M059J (cell line): ENCODE measurements at regions not wholly inside any gene's neighbourhood (a gene's known extent, or its start where the extent isn't known, plus 50 kb on each side); places are given as distances from the start of the nearest gene placed in this dataset.

Experiments
- DNase-seq: peaks from one replicate; pipeline ENCODE4 v3.0.0-alpha.2; 2012; ENCODE audit warnings: low read depth

DNA sequence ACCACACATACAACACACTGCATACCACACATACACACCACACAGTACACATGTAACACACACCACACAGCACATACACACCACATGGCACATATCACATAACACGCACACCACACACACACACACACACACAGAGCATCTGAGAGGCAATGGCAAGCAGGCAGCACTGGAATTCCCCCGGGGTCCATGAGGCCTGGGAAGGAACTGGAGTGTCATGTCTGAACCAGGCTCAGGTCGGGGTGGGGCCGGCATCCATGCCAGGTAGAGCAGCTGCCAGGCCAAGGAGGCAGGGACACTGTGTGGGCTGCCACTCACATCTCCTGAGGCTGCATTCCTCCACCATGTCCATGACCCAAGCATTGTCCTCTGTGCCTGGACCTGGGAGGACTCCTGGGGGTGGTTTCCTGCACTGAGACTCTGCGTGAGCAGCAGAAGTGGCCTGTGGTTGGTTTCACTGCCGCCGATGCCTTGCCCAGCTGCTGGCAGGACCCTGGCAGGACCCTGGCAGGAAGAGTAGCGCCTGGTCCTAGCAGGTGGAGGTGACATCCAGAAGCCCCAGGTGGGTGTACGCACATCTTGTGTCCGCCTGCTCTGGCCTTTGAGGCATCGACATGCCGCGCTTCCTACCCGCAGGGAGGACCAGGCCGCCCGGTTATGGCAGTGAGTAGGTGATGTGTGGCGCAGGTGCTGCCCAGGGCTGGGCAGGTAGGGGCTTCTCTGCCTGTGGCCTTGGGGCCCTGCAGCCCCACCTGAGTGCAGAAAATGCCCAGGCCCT is 1280.4 kb downstream of the TBC1D22A start:
- DNase-seq, result no peak

DNA sequence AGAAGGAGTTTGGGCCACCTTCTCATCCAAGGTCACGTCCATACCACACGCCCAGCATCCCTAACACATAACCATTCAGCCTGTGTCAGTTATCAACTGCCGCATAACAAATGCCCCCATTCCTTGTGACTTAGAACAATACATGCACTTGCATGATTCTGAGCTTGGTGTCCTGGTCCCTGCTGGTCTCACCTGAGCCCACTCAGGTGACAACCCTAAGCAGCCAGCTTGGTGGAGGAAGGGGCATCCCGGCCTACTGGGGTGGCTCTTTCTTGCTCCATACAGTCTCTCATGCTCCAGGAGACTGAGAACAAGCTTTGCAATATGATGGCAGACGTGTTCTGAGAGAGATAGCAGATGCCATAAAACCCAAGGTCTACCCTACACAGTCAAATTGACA is 1276.9 kb downstream of the TBC1D22A start:
- DNase-seq, result no peak

DNA sequence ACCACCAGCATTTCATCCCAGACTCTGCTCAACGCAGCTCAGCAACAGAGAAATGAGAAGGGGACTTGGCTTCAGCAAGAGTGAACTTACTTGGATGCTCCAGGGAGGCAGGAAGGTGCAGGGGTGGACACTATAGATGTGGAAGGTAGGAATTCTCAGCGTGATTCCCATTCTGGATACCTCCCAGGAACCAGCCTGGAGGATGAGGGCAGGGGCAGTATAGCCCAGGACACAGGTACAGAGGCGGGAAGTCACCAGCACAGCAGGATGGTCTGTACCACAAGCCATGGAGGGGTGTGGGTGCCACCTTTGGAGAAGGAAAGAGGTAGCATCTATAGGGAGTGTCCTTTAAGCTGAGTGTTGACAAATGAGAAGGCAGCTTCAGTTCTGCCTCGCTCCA is 1275.2 kb downstream of the TBC1D22A start:
- DNase-seq, result no peak

DNA sequence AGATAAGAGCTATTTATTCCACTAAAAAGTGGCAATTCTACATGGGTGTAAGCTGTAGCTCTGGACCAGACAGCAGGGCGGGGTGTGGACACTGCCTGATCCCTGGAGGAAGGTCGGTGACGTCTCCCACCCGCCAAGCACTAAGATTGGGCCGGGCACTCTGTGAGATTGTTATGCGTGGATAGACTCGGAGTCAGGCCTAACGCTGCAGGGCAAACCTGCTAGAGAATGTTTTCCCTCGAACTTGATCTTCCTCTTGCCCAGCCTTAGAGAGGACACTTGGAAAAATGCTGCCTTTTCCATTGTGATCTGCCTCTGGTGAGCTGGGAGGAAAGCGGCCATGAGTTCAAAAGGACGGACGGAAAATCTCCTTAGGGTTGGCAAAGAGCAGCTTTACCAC is 1273.4 kb downstream of the TBC1D22A start:
- DNase-seq, result no peak

DNA sequence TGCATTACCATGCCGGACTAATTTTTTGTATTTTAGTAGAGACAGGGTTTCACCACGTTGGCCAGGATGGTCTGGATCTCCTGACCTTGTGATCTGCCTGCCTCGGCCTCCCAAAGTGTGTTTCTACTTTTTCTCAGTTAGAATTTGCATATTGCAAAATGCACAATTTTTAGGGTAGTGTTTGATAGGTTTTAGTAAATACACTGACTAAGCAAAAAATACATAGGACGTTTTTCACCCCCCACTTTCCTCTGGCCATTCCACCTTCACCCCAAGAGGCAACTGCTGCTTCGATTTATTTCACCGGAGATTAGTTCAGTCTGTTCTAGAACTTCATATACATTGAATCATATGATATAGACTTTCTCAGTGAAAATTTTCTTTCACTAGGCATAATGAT is 1269.1 kb downstream of the TBC1D22A start:
- no peak for DNase-seq

DNA sequence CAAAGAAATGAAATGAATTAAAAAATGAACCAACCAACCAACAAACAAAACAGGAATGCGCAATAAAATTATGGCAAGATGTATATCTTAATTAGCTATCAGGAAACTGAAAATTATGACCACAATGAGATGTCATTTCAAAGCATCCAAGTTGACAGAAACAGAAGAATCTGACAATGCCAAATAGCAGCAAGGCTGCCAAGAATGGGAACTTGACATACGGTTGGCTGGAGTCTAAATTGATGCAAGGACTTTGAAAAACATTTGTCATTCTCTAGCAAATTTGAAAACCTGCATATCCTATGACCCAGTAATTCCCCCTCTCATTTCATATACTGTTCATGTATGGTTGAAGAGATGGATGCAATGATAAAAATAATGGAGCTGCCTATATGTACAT is 1262.6 kb downstream of the TBC1D22A start:
- no peak for DNase-seq

DNA sequence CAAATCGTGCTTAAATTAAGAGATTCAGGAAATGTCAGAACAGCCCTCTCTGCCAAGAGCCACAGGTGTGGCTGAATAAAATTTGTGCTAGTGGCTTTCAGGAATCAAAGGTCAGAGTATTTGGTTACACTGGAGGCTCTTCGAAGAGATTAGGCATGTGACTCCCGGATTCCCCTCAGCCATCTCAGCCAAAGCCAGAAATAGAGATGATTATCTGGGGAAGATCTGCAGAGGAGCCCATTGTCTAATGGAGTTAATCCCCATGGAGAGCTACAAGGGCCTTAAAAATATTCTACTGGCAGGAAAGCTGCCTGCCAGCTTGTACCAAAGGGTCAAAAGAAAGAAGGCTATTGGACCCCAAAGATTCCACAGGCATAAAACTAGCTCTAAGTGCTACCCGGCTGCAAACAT is 1259.5 kb downstream of the TBC1D22A start:
- DNase-seq, result no peak

DNA sequence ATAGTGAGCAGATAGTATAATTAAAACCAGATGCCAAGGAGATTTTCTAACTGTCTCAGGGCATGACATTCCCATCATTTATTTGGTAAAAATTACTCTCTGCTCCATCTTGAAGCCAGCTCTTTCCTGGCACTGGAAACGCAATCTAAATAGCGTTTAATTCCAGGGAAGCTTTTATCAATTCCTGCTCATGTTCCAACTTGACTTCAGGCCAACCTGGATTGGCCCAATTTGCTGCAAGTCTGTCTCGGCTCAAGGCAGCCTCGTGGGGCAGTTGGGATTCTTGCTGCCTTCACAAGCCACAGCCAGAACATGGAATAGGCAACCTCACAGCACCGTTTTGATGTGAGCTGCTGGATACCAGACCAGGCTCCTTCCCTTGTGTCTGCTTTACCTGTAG is 1255.9 kb downstream of the TBC1D22A start:
- DNase-seq, result no peak

DNA sequence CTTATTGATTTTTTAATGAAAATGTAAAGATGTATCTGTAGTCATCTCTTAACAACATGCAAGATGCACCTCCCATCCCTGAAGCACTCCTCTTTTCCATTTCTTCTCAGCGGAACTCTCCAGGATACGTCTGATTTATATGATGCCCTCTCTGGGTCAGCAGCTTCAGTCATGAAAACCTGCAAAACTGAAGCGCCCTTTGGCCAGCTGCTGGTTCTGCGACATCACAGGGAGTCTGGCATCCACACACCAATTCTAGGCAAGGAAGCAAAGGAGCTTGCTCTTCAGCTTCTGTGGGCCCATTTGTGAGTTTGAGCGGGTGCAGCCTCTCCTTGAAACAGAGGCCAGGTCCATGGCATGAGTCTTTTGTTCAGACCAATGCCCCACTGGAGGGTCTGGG is 1253.3 kb downstream of the TBC1D22A start:
- no peak for DNase-seq

DNA sequence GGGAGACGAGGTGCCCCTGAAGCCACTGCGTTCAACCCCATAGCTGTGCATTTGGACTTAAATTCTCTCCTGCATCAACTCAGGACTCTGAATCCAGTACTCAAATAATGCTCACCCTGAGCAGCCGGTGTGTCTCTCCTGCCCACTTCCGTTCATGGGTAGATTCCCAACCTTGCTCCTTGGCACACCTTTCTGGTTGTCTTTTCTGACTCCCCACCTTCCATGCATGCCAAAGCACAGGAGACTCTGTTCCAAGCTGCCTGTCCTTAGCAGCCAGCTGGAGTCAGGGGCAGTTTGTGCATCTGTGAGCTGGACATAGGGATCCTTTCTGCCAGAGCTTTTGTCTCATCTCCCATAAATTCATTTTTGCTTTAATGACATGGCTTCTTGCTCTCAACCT is 1242.5 kb downstream of the TBC1D22A start:
- DNase-seq, result no peak

DNA sequence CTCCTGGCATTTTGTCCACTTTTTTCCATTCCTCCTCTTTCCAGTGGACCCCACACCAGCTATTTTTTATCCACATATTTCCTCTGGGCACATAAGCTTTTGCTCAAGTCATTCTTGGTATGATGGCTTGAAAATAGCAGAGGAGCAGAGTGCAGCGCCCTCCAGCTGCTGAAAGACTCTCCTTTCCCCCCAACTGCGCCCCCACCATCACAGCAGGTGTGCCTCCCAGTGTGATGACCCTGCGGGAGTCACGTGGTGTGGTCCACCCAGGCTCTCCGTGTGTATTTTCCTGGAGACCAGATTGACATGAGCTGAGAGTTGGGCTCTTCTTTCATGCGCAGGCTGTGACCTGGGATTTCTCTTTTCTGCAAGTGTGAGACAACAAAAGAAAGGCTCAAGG is 1241.6 kb downstream of the TBC1D22A start:
- no peak for DNase-seq

DNA sequence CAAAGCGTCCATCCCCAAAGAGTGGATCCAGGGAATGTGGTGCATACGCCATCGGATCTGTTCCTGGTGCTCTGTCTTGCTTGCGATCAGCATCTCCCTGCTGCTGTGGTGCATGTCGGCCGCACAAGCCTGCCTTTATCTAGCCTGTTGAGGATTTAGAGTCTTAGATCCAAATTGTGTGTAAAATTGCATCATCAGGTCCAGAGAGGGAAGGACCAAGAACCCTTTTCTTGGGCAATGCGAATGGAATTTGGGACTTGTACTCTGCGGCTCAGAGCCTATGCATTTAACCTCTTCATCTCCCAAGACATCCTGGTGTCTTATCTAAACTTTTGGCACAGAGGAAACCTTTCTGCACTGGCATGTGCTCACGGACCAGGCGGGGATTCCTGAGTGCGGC is 1238.7 kb downstream of the TBC1D22A start:
- no peak for DNase-seq

DNA sequence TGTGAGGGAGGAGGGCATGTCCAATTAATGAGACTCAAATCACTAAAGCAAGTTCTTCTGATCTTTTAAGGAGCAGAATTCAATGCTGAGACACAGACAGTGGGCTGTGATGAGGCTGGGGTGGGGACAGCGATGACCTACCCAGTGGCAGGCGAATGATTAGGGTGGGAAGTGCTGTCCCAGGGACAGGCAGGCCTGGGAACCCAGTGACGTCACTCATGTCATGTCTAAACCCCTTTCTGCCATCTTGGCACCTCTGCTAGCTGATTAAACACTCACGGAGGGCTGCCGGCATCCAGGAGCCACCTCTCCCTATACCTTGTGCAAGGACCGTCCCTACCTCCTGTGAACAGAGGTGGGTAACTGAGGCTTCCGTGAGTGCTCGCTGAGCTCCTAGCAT is 1235.2 kb downstream of the TBC1D22A start:
- no peak for DNase-seq

DNA sequence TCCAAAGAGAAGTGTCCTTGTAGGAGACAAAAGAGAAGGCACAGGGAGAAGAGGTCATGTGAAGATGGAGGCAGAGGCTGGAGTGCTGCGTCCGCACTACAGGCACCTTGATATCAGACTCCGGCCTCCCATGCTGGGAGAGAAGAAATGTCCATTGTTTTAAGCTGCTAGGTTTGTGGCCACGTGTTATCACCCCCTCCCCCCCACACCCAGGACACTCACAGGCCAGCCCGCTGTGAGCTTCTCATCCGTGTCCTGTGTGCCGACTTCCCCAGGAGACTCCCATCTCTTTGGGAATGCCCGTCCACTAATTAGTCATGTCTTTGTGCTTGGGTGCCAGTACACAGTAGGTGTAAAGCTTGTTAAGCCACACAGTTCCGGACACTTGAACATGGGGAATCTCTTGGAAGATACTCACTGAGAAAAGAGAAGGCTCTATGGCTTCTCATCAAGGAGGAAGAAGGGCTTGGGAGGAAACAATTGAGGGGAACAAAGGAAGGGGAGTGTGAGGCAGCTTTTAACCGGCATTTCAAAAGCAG is 1234.7 kb downstream of the TBC1D22A start:
- no peak for DNase-seq

DNA sequence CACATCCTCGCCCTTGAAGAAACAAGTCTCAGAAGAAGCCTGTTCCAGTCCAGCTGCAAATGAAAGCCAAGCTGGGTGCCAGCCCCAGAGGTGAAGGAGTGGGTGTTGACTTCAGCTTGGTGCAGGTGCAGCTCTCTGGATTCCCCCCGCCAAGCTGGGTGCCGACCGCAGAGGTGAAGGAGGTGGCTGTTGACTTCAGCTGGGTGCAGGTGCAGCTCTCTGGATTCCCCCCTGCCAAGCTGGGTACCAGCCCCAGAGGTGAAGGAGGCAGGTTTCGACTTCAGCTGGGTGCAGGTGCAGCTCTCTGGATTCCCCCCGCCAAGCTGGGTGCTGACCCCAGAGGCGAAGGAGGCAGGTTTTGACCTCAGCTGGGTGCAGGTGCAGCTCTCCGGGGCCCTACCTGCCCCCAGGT is 1234.0 kb downstream of the TBC1D22A start:
- DNase-seq, result no peak

DNA sequence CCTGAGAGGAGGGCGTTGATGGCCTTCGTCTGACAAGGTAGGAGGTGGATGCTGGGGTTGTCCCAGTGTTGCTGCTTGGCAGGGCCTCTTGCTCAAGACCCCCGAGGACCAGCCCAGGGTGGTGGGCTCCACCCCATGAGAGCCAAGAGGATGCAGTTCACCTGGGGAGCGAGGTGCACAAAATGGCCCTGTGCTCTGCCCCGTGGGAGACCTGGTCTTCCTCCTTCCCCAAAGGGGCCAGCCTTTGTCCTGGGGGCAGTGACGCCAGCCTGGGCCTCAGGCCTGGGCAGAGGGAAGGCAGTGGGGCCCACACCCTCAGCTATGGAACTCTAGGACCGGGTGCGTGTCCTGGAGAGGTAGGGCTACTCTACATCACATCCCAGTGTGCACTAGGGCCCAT is 1233.3 kb downstream of the TBC1D22A start:
- DNase-seq, result no peak

DNA sequence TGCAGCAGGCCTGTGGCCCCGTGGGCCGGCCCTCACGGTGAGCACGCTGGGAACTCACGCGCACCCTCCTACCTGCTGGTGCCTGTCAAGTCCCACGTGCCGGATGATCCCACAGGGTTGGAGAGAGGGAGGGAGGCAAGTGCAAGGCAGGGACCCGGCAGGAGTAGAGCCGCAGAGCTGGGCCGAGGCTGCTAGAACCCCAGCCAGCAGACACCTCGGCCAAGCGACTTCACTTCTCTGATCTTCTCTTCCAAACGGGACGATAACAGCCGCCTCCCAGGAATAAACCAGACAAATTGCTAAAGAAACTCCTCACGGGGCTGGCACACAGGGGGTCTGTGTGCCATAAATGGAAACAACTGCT is 1232.8 kb downstream of the TBC1D22A start:
- no peak for DNase-seq

DNA sequence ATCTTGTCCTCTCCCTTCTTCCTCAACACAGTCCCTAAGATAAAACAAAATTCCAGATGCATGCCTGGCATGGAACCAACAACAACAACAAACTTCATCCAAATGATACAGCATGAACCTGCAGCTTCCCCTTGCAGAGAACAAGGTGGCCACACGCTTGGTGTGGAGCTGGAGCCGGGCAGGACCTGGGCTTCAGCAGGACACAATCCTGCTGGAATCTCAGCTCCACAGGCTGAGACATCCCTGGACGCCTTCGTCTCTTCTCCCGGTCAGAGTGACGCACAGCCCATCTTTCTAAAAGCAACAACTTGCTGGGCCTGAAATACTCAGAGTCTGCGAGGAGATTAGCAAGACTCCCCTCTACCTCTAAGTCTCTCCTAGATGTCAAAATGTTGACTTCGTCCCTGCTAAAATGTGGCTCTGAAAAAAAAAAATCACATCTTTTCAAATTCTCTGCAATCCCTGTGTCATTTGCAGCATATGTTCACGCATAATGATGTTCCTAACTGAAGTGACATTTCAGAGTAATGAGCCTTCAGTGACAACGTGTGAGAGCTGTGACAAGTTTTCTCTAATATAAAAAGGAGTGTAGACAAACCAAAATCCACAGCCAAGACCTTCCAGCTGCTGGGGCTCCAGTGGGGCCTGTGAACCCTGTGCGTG is 1232.3 kb downstream of the TBC1D22A start:
- no peak for DNase-seq

DNA sequence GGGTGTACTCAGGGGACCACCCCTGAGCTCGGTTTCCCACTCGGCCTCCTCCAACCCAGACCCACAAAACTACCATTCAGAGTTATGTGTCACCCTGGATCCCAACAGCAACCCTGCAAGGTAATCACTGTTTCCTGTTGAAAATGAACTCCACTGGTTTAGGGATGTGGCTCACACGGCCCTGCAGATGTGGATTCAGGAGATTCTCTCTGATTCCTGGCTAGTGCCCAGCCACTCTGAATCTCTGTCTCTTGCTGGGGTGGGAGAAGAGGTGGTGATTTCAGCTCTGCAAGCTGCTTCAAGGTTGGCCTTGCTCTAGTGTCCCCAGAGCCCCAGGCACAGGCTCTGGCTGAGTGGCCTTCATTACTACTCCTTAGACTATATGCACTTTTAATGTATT is 1231.6 kb downstream of the TBC1D22A start:
- no peak for DNase-seq

DNA sequence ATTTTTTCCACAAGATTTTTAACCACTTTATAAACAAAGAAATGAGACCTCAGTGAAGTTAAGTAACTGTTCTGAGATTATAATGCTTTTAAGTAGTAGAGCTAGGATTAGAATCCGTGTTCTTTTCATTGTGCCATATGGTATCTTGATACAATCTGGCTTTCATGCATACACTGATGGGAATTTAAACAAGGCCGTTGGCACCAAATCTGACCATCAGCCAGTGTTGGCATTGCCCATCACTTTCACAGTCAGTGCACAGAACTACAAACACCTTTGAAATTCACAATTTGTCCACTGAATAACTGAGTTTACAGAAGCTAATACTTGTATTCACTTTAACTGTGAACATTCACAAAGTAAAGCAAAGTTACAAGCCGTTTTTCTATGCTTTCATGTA is 1228.0 kb downstream of the TBC1D22A start:
- DNase-seq, result no peak

DNA sequence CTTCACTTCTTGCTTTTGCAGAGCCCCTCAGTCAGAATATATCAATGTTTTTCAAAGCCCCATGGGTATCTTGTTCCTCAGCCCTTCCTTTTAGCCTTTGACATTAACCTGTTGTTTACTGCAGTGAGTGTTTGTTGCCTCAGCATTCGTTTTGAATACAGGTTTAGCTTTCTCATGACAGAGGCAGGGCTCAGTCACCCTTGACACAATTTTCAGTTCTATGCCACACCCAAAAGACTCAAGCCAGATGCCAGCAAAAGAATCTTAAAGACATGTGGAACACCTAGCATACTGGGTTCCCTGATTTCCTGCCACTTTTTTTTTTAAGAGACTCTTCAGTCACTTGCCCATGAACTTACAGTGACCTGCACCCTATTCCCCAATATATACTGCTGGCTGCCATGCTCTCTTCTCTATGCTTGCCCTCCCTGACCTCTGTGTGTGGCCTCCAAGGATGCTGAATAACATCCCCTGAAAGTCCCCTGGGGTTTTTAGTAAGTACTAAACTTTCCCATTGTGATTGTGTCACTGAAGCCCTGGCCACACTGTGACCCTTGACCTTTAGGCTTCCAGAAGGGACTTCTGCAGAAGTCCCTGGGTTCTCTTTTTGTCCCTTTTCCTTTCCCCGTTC is 1225.5 kb downstream of the TBC1D22A start:
- no peak for DNase-seq

DNA sequence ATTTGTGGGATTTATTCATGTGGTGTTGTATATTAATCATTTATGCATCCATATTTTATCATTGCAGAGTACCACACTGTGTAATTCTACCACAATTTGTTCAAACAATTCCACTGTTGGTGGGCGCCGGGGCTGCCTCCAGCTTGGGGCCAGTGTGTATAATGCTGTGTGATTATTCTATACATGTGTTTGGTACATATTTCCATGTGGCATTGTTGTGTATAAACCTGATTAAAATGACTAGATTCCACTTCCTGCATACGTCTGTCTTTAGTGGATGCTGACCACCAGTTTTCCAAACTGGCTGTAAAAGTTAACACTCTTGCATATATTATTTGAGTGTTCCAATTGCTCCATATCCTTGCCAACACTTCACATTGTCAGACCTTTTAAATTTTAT is 1213.8 kb downstream of the TBC1D22A start:
- DNase-seq, result no peak

DNA sequence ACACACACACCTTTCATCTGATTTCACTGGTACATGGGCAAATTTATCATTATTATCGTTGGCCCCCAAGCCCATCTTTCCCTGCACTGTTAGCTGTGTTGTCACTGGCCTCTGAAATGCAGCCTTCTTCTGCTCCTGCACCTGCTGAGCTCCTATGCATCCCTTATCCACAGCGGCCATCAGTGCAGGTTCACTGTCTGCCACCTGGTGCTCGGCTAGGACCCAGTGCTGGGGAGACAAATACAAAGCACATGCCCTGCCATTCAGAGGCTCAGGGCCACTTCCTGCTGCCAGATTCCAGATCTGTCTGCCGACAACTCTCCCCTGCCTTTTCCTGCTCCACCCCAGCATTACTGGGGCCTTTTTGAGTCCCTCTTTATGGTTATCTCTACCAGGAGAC is 1205.4 kb downstream of the TBC1D22A start:
- no peak for DNase-seq
